IMR-90 (cell line): ENCODE measurements at regions not wholly inside any gene's neighbourhood (a gene's known extent, or its start where the extent isn't known, plus 50 kb on each side); places are given as distances from the start of the nearest gene placed in this dataset.

Experiments
- ATAC-seq: fragments of 200-7000 bp; cut with Tn5 transposase; 2 replicates; pipeline ENCODE4 v1.9.1; 2020; ENCODE audit warnings: low read depth, mild to moderate bottlenecking, moderate library complexity
- BruUV-seq: library from RNA; stranded (reverse); fragments of 400-500 nt; replicated peaks from 2 replicates; lab custom pipeline; 2021; lab: Mats Ljungman, UMichigan
- CTCF ChIA-PET: fragments of 300-600 bp; formaldehyde crosslinking; extraction: SDS; loops from one replicate; lab custom pipeline; 2021; ENCODE audit warnings: antibody characterized with exemption; lab: Yijun Ruan, JAX
- POLR2A ChIA-PET: fragments of 300-600 bp; sonication (Branson Sonifier 250); formaldehyde crosslinking; loops from one replicate; lab custom pipeline; 2022; ENCODE audit warnings: antibody characterized with exemption; ENCODE audit not compliant: unreplicated experiment; lab: Charles Lee
- DNase-seq: peaks from one replicate; pipeline ENCODE4 v3.0.0; 2013
- H2AFZ ChIP-seq: replicated peaks from 2 replicates; pipeline ENCODE3; 2013; ENCODE audit warnings: low read length, mild to moderate bottlenecking; ENCODE audit not compliant: poor library complexity
- H2AK5ac ChIP-seq: 2 replicates; pipeline ENCODE4 v1.6.1; 2013; ENCODE audit warnings: low read depth, low read length, inconsistent platforms
- H2AK9ac ChIP-seq: replicated peaks from 2 replicates; pipeline ENCODE3; 2013; ENCODE audit warnings: mild to moderate bottlenecking, low read depth, low read length, moderate library complexity; ENCODE audit not compliant: poor library complexity
- H2BK120ac ChIP-seq: 2 replicates; pipeline ENCODE4 v1.6.1; 2013; ENCODE audit warnings: low read depth, low read length, inconsistent platforms
- H2BK15ac ChIP-seq: 3 replicates; pipeline ENCODE4 v1.6.1; 2013; ENCODE audit warnings: low read depth, low read length, inconsistent platforms
- H2BK20ac ChIP-seq: 2 replicates; pipeline ENCODE4 v1.6.1; 2013; ENCODE audit warnings: low read depth, mild to moderate bottlenecking, inconsistent platforms, low read length, moderate library complexity
- H2BK5ac ChIP-seq: 2 replicates; pipeline ENCODE4 v1.6.1; 2013; ENCODE audit warnings: mild to moderate bottlenecking, low read depth, low read length, inconsistent platforms; ENCODE audit not compliant: poor library complexity, severe bottlenecking
- H3K14ac ChIP-seq: replicated peaks from 2 replicates; pipeline ENCODE4 v1.6.1; 2013; ENCODE audit warnings: low read depth, low read length, inconsistent platforms
- H3K18ac ChIP-seq: 2 replicates; pipeline ENCODE4 v1.6.1; 2013; ENCODE audit warnings: low read depth, low read length, control low read depth
- H3K23ac ChIP-seq: 2 replicates; pipeline ENCODE4 v1.6.1; 2013; ENCODE audit warnings: low read depth, low read length, inconsistent platforms
- H3K27ac ChIP-seq: 2 replicates; pipeline ENCODE4 v1.5.1; 2013; ENCODE audit warnings: mild to moderate bottlenecking, control low read depth, low read length; ENCODE audit not compliant: insufficient read depth
- H3K27me3 ChIP-seq: 2 replicates; pipeline ENCODE4 v1.6.1; 2013; ENCODE audit warnings: low read length; ENCODE audit not compliant: control insufficient read depth, insufficient read depth
- H3K36me3 ChIP-seq: 2 replicates; pipeline ENCODE4 v1.6.1; 2013; ENCODE audit warnings: low read length, mixed read lengths; ENCODE audit not compliant: control insufficient read depth, insufficient read depth
- H3K4ac ChIP-seq: 2 replicates; pipeline ENCODE4 v1.6.1; 2013; ENCODE audit warnings: low read depth, low read length, inconsistent platforms
- H3K4me1 ChIP-seq: 2 replicates; pipeline ENCODE4 v1.6.1; 2013; ENCODE audit warnings: low read length, mixed read lengths; ENCODE audit not compliant: control insufficient read depth, insufficient read depth
- H3K4me2 ChIP-seq: 2 replicates; pipeline ENCODE4 v1.6.1; 2013; ENCODE audit warnings: low read depth, mild to moderate bottlenecking, control low read depth, low read length, moderate library complexity
- H3K4me3 ChIP-seq: 2 replicates; pipeline ENCODE4 v1.5.1; 2013; ENCODE audit warnings: low read depth, mild to moderate bottlenecking, control low read depth, low read length, moderate library complexity; ENCODE audit not compliant: insufficient read depth
- H3K56ac ChIP-seq: 2 replicates; pipeline ENCODE4 v1.6.1; 2013; ENCODE audit warnings: low read length, inconsistent platforms; ENCODE audit not compliant: insufficient read depth; ENCODE audit errors: extremely low read depth
- H3K79me1 ChIP-seq, 2 experiments: 2 replicates each; pipeline ENCODE4 v1.6.1; 2013; ENCODE audit warnings: low read length in 2 of 2, inconsistent platforms in 1 of 2, low read depth in 1 of 2
- H3K9ac ChIP-seq: 2 replicates; pipeline ENCODE4 v1.6.1; 2013; ENCODE audit warnings: low read depth, low read length, control low read depth
- H3K9me1 ChIP-seq: 2 replicates; pipeline ENCODE4 v1.6.1; 2013; ENCODE audit warnings: low read length, inconsistent platforms; ENCODE audit not compliant: insufficient read depth
- H3K9me3 ChIP-seq: 2 replicates; pipeline ENCODE4 v1.6.1; 2013; ENCODE audit warnings: low read length; ENCODE audit not compliant: control insufficient read depth, insufficient read depth
- H4K20me1 ChIP-seq: 2 replicates; pipeline ENCODE4 v1.6.1; 2013; ENCODE audit warnings: low read length, inconsistent platforms; ENCODE audit not compliant: insufficient read depth
- H4K5ac ChIP-seq: 2 replicates; pipeline ENCODE4 v1.6.1; 2013; ENCODE audit warnings: mild to moderate bottlenecking, low read depth, low read length, control low read depth
- H4K8ac ChIP-seq, 2 experiments: 2 replicates each; pipeline ENCODE4 v1.6.1; 2013; ENCODE audit warnings: low read depth in 2 of 2, low read length in 2 of 2, control low read depth in 1 of 2, inconsistent platforms in 1 of 2
- H4K91ac ChIP-seq: 2 replicates; pipeline ENCODE4 v1.6.1; 2013; ENCODE audit warnings: low read depth, low read length, inconsistent platforms; ENCODE audit not compliant: insufficient read depth
- BHLHE40 ChIP-seq: fragments of 150-350 bp; IDR thresholded peaks from 2 replicates; pipeline ENCODE4 v1.6.1; 2016; ENCODE audit warnings: mild to moderate bottlenecking, low read depth, low read length
- CHD1 ChIP-seq: IDR thresholded peaks from 2 replicates; pipeline ENCODE4 v1.6.1; 2012; ENCODE audit warnings: low read depth, low read length, improper control_type of control experiment
- MAFK ChIP-seq: IDR thresholded peaks from 2 replicates; pipeline ENCODE4 v1.6.1; 2012; ENCODE audit warnings: low read depth, low read length, improper control_type of control experiment
- WGBS, 2 experiments: methylation state at CpG; one replicate each; pipeline versions ENCODE4 v1.1.5 to v1.1.7; 2013; ENCODE audit warnings: missing lambda C conversion rate in 2 of 2; ENCODE audit not compliant: insufficient read length in 1 of 2; ENCODE audit errors: extremely low coverage in 2 of 2; 5-methylcytosine and 5-hydroxymethylcytosine counted together
- dilution Hi-C: fragments of 300-500 bp; cut with HindIII; formaldehyde crosslinking; loops from one replicate; pipeline ENCODE4 v1.14.3; 2018; ENCODE audit warnings: low sequenced_read_pairs; ENCODE audit not compliant: unreplicated experiment
- in situ Hi-C: fragments of 300-500 bp; cut with MboI; formaldehyde crosslinking; loops from 3 replicates; pipeline ENCODE4 v1.14.3; 2019; ENCODE audit warnings: low sequenced_read_pairs, inconsistent platforms, mixed read lengths
- intact Hi-C: fragments of 100-400 bp; cut with micrococcal nuclease; formaldehyde crosslinking; loops from 2 replicates; pipeline ENCODE4 v1.10.0; 2022

DNA sequence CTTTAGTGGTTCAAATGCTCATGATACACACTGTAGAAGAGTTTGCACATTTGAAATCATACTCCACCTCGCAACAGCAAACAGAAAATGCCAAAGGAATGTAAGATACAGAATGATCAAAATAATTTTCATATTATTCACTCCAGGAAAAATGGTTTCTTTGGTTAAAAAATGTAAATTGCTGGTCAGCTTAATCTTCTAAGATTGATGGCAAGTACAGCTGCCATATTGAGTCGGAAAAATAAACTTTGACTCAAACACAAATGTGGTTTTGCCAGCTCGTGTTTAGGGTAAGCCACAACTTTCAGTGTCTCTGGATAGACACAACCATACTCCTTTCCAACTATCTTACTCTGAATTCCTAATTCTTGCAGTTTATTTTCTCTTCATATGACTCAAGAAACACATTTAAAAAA lies 154.9 kb upstream of the SMIM21 start:
- Histone ChIP-seq H2BK15ac (no peak overlapping the region), H2BK20ac (peak overlapping the region; percentile 86; the same call in 1 of the 2 replicates), H3K4me2 (peak overlapping the region; percentile 51; the same call in 1 of the 2 replicates), H3K79me1 (no peaks in the 10 kb centered on the region), H3K36me3 (no peaks in the 10 kb centered on the region), H3K27me3 (no peaks in the 10 kb centered on the region), H3K18ac (peak overlapping the region; percentile 85; the same call in 1 of the 2 replicates), H2AFZ (no peak overlapping the region), H3K14ac (no peak overlapping the region), H4K20me1 (no peaks in the 10 kb centered on the region), H3K9ac (no peak overlapping the region), H3K4ac (no peak overlapping the region), H2AK5ac (no peak overlapping the region), H4K91ac (peak overlapping the region; percentile 71; the same call in 1 of the 2 replicates), H3K27ac (peak overlapping the region; percentile 92; the same call in 1 of the 2 replicates), H3K9me3 (no peaks in the 10 kb centered on the region), H2BK5ac (peak overlapping the region; percentile 77), H3K9me1 (peaks cover 8% of the 10 kb centered on the region; the same call in 1 of the 2 replicates), H2AK9ac (no peak overlapping the region), H3K4me1 (peaks cover 11% of the 10 kb centered on the region), H4K8ac (peak overlapping the region in 1 of 2 experiments; percentile 72; a peak in 2 of 4 replicates), H3K4me3 (no peak overlapping the region), H4K5ac (no peak overlapping the region), H3K56ac (no peak overlapping the region; the same call in 1 of the 2 replicates), H3K23ac (no peak overlapping the region), H2BK120ac (peak overlapping the region; percentile 92)
- BruUV-seq = no TSS peak
- DNase-seq = peak; percentile 76
- CTCF ChIA-PET = no interaction called here
- peak; percentile 86 for ATAC-seq
- dilution Hi-C loops = no loop called here
- POLR2A ChIA-PET = interaction anchor here (0.6 kb wide), 1 partner anchor 76 kb away, joined by 3 read pairs; no protein-coding TSS in a partner anchor
- in situ Hi-C loops = no loop called here
- no CpG with 5 or more reads among the region's 3 CpGs for WGBS, 2 experiments
- intact Hi-C loops = loop anchor here (5.0 to 10.0 kb wide), 4 partner anchors 80 to 375 kb away; partner anchors contain the start of gene PTGR3
- TF ChIP-seq CHD1 (no peak), MAFK (0 out of 2 replicates have a peak, but pooled peaks have one; percentile 4), BHLHE40 (peak; percentile 67; the same call in 1 of the 2 replicates)
